GM21528 (cell line): ENCODE measurements at regions not wholly inside any gene's neighbourhood (a gene's known extent, or its start where the extent isn't known, plus 50 kb on each side); places are given as distances from the start of the nearest gene placed in this dataset.
"Not testable (repeated sequence)": the region's sequence is repeated elsewhere in the genome, so short reads cannot be mapped to it uniquely, and the experiment has no call there.

Source experiments
- ATAC-seq: cut with Tn5 transposase; IDR thresholded peaks from one replicate; pipeline ENCODE4 v1.9.1; 2021; ENCODE audit warnings: mild to moderate bottlenecking, moderate library complexity; ENCODE audit not compliant: unreplicated experiment, low FRiP score

- no peak for ATAC-seq
Measured at GRCh38 chr5:30324083-30324482, 869.4 kb upstream of the CDH6 start.

GRCh38 chr5:30287890-30288289, 905.6 kb upstream of the CDH6 start:
- no peak for ATAC-seq

- ATAC-seq, result no peak
Measured at GRCh38 chr5:30279237-30279636, 914.2 kb upstream of the CDH6 start.

GRCh38 chr5:30267026-30267425, 926.5 kb upstream of the CDH6 start:
- no peak for ATAC-seq

GRCh38 chr5:30239331-30240022, 954.0 kb upstream of the CDH6 start:
- ATAC-seq, result no peak

- no peak for ATAC-seq
Measured at GRCh38 chr5:30237189-30237588, 956.3 kb upstream of the CDH6 start.

GRCh38 chr5:30209755-30210154, 983.7 kb upstream of the CDH6 start:
- ATAC-seq, result no peak

GRCh38 chr5:30197662-30198061, 995.8 kb upstream of the CDH6 start:
- no peak for ATAC-seq

- ATAC-seq, result no peak
Measured at GRCh38 chr5:30195036-30195435, 998.5 kb upstream of the CDH6 start.

GRCh38 chr5:30194595-30194994, 998.9 kb upstream of the CDH6 start:
- no peak for ATAC-seq

GRCh38 chr5:30183795-30184194, 1009.7 kb upstream of the CDH6 start:
- no peak for ATAC-seq

GRCh38 chr5:30156156-30156555, 1037.3 kb upstream of the CDH6 start:
- ATAC-seq, result no peak

GRCh38 chr5:30152431-30152830, 1041.1 kb upstream of the CDH6 start:
- no peak for ATAC-seq

- ATAC-seq, result no peak
Measured at GRCh38 chr5:30150231-30150630, 1043.3 kb upstream of the CDH6 start.

GRCh38 chr5:30149526-30149925, 1044.0 kb upstream of the CDH6 start:
- no peak for ATAC-seq

- no peak for ATAC-seq
Measured at GRCh38 chr5:30147976-30148375, 1045.5 kb upstream of the CDH6 start.

GRCh38 chr5:30144059-30144458, 1049.4 kb upstream of the CDH6 start:
- not testable (repeated sequence) for ATAC-seq

GRCh38 chr5:30142432-30142831, 1051.1 kb upstream of the CDH6 start:
- no peak for ATAC-seq

- ATAC-seq, result no peak
Measured at GRCh38 chr5:30121043-30121442, 1072.4 kb upstream of the CDH6 start.

- ATAC-seq, result no peak
Measured at GRCh38 chr5:30117135-30117534, 1076.4 kb upstream of the CDH6 start.

- no peak for ATAC-seq
Measured at GRCh38 chr5:30113542-30113941, 1079.9 kb upstream of the CDH6 start.

- no peak for ATAC-seq
Measured at GRCh38 chr5:30112867-30113266, 1080.6 kb upstream of the CDH6 start.

- no peak for ATAC-seq
Measured at GRCh38 chr5:30108051-30108450, 1085.4 kb upstream of the CDH6 start.
